ENCODE measurements at regions not wholly inside any gene's neighbourhood (a gene's known extent, or its start where the extent isn't known, plus 50 kb on each side); places are given as distances from the start of the nearest gene placed in this dataset.

GRCh38 chr1:24984800-24985522 lies 54.9 kb upstream of the RUNX3 start:
- peak overlapping the region in 5 of 6 donors; percentile 64 to 93 (median 86) for H3K27ac Mint-ChIP-seq
- H3K36me3 Mint-ChIP-seq, result peaks cover 0 to 4% (median 3%) of the 10 kb centered on the region in 3 donors
- peak overlapping the region; percentile 60 to 82 (median 72) for H3K4me3 Mint-ChIP-seq
- H3K27me3 Mint-ChIP-seq (ENCODE audit: low read depth in 3 of 3), result peaks cover 27 to 37% (median 30%) of the 10 kb centered on the region in 3 donors
- peaks cover 42 to 61% of the 10 kb centered on the region in 2 donors for H3K4me1 Mint-ChIP-seq
- H3K9me3 Mint-ChIP-seq, result no peaks in the 10 kb centered on the region
- DNase-seq, result peak; percentile 81 to 85 (median 83)

GRCh38 chr1:24984300-24984699 lies 54.2 kb upstream of the RUNX3 start:
- H3K27ac Mint-ChIP-seq, result peak overlapping the region in 2 of 6 donors; percentile 14 to 24
- no peaks in the 10 kb centered on the region for H3K9me3 Mint-ChIP-seq
- peaks cover 0 to 4% (median 3%) of the 10 kb centered on the region in 3 donors for H3K36me3 Mint-ChIP-seq
- peaks cover 37 to 57% of the 10 kb centered on the region in 2 donors for H3K4me1 Mint-ChIP-seq
- DNase-seq, result no peak
- H3K4me3 Mint-ChIP-seq, result no peak overlapping the region
- H3K27me3 Mint-ChIP-seq (ENCODE audit: low read depth in 3 of 3), result peaks cover 30 to 37% (median 31%) of the 10 kb centered on the region in 3 donors

DNA sequence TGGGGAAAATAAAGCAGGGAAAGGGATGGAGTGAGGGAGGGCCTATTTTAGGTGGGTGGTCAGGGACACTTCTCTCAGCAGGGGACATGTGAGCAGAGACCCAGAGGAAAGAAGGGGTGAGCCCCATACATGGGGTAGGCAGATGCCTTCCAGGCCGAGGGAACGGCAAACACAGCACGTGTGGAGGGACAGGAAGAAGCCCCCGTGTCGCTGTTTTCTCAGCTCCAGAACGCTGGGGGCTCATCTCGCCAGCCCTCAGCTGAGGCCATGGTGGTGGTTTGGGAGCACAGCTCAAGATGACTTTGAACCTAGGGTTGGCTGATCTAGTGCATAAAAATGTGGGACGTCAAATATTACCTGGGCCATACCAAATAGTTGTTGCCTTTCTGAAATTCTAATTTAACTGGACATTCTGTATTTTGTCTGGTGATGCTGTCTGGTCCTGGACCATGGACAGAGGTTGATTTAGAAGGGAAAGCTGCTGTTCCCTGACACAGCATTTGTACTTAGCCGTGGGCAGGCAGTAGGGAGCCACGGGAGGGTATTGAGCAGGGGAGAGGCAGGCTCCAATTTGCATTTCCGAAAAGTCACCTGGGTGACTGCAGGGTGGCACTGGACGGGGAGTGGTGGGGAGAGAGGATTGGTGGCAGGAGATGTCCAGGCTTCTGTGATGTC lies 53.1 kb upstream of the RUNX3 start:
- Mint-ChIP-seq H3K4me1 (peaks cover 37 to 55% of the 10 kb centered on the region in 2 donors), H3K4me3 (no peak overlapping the region), H3K27me3 (ENCODE audit: low read depth in 3 of 3) (peaks cover 25 to 31% (median 26%) of the 10 kb centered on the region in 3 donors), H3K36me3 (peaks cover 0 to 3% (median 0%) of the 10 kb centered on the region in 3 donors), H3K27ac (peak overlapping the region in 4 of 6 donors; percentile 10 to 80 (median 50)), H3K9me3 (no peaks in the 10 kb centered on the region)
- DNase-seq, result no peak

DNA sequence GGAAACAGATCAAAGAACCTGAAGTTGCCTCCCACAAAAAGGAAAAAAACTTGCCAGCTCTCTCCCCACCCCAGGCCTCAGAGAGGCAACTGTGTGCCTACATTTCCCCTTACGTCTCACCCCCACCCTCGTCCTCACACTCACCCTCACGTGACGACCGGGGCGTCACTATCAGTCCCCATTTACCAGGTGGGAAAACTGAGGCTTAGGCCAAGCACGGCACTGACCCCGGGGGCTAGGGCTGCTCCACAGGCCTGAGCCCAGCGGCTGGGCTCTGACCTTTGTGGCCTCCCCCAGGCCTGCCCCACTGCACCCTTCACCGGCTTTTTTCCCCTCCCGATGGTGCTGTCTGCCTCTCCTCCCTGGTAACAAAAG lies 51.5 kb upstream of the RUNX3 start:
- peaks cover 19 to 27% (median 23%) of the 10 kb centered on the region in 3 donors for H3K27me3 Mint-ChIP-seq (ENCODE audit: low read depth in 3 of 3)
- DNase-seq, result peak in 2 of 3 donors; percentile 20 to 58
- peak overlapping the region in 2 of 5 donors; percentile 61 to 62 for H3K4me3 Mint-ChIP-seq
- H3K36me3 Mint-ChIP-seq, result peaks cover 0 to 3% (median 0%) of the 10 kb centered on the region in 3 donors
- peaks cover 0 to 4% (median 2%) of the 10 kb centered on the region in 6 donors for H3K9me3 Mint-ChIP-seq
- H3K27ac Mint-ChIP-seq, result peak overlapping the region in 1 of 6 donors; percentile 45
- peaks cover 37 to 57% of the 10 kb centered on the region in 2 donors for H3K4me1 Mint-ChIP-seq

DNA sequence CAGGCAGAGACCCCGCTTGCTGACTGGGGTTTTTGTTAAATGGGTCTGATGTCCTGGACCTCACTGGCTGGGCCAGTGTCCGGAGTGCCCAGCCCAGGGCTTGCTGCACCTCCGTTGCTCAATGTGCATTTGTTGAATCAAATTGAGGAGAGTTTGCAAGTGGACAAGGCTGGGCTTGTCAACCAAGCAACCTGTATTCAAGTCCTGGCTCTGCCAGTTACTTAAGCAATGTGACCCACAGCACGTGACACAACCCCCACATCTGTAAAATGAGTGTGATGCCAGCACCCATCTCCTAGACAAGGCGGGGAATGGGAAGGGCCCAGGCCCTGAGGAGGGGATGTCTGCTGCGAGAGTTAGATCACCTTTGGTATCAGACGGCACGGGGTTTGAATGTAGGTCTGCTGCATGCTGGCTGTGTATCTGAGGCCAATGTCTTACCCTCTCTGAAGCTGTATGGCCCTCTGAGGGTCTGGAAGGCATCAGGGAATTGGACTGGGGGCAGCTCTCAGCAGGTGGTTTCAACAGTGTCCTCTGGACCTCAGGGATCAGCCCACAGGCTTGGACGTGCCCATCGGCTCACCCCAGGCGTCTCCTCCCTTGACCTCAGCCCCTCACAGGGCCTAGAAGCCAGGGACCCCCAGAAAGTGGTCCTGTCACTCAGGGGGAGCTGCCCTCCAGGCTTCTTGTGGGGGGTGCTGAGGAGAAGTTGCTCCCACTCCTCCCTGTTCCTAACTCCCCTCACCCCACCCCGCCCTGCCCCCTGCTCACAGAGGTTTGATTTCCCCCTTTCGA lies 51.0 kb upstream of the RUNX3 start:
- no peak overlapping the region for H3K27ac Mint-ChIP-seq
- peaks cover 35 to 52% of the 10 kb centered on the region in 2 donors for H3K4me1 Mint-ChIP-seq
- peak overlapping the region in 1 of 5 donors; percentile 62 for H3K4me3 Mint-ChIP-seq
- peaks cover 21 to 26% (median 23%) of the 10 kb centered on the region in 3 donors for H3K27me3 Mint-ChIP-seq (ENCODE audit: low read depth in 3 of 3)
- DNase-seq, result no peak
- peaks cover 2 to 5% (median 3%) of the 10 kb centered on the region in 3 donors for H3K36me3 Mint-ChIP-seq
- peaks cover 3 to 10% (median 6%) of the 10 kb centered on the region in 6 donors for H3K9me3 Mint-ChIP-seq
